GM10266 (cell line): ENCODE measurements at regions not wholly inside any gene's neighbourhood (a gene's known extent, or its start where the extent isn't known, plus 50 kb on each side); places are given as distances from the start of the nearest gene placed in this dataset.
"Not testable (repeated sequence)": the region's sequence is repeated elsewhere in the genome, so short reads cannot be mapped to it uniquely, and the experiment has no call there.

Experiments used
- DNase-seq: peaks from one replicate; pipeline ENCODE4 v3.0.0; 2012; ENCODE audit errors: extremely low spot score
- TF ChIP-seq, protein P1 (sequence below): IDR thresholded peaks from 2 replicates; pipeline ENCODE4 v1.5.1; 2012; ENCODE audit warnings: mild to moderate bottlenecking, low read depth; ENCODE audit not compliant: control insufficient read depth, insufficient read depth; ENCODE audit errors: missing control alignments

- TF ChIP-seq, protein P1, sequence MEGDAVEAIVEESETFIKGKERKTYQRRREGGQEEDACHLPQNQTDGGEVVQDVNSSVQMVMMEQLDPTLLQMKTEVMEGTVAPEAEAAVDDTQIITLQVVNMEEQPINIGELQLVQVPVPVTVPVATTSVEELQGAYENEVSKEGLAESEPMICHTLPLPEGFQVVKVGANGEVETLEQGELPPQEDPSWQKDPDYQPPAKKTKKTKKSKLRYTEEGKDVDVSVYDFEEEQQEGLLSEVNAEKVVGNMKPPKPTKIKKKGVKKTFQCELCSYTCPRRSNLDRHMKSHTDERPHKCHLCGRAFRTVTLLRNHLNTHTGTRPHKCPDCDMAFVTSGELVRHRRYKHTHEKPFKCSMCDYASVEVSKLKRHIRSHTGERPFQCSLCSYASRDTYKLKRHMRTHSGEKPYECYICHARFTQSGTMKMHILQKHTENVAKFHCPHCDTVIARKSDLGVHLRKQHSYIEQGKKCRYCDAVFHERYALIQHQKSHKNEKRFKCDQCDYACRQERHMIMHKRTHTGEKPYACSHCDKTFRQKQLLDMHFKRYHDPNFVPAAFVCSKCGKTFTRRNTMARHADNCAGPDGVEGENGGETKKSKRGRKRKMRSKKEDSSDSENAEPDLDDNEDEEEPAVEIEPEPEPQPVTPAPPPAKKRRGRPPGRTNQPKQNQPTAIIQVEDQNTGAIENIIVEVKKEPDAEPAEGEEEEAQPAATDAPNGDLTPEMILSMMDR = no peak
- no peak for DNase-seq
These were observed 134.4 kb upstream of the TOP1 start for GRCh38 chr20:40894237-40894630.

DNA sequence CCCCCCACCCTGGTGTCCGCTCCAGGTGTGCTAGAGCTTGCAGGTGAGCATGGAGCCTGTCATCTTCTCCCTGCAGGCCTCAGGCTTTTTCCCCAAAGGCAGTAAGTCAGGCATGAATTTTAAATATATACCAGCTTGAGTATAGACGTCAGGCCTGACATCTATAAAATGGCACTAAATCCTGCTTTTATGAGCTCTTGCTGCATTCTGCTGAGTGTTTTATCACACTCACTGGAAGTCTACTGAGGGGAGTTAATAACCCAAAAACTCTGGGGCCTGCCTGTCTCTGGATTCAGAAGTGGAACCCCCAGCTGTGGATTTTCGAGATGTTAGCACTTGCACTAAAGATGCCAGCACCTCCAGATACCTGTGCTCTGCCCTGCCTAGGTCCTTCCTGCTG is 133.4 kb upstream of the TOP1 start:
- TF ChIP-seq, protein P1 = no peak
- no peak for DNase-seq

DNA sequence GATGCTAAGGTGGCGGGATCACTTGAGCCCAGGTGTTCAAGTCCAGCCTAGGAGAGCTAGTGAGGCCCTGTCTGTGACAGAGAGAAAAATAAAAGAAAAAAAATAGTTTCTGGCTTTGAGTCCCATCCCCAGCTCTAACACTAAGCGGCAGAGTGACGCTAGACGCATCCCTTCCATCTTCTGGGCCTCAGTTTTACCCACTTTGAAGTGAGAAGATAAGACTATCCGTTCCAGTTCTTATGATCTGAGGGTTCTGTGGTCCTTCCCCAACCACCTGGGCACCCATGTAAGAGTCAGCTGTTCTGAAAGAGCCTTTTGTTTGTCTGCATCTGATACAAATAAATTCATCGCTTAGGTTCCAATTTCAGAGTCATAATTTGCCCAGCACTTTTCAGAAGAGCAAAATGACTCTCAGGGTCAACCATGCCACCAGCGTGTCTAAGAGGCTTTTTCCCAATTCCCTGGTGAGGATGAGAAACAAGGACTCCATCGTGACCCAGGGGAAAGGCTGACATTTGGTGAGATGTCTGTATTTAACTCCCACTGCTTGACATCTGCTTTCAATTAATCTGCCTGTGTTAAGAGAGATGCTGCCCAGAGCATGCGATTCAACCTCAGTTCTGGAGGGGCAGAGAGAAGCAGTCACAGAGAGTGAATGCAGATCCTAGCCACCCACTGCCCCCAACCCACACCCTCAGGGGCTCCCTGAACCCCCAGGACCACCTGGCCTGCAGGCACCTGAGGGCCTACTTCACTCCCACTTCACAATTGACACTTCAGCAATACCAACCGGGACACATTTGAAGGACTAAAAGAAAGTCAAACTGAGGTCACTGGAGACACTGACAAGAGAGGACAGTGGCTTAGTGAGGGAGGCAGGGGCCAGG is 131.6 kb upstream of the TOP1 start:
- TF ChIP-seq, protein P1 = no peak
- DNase-seq = no peak

DNA sequence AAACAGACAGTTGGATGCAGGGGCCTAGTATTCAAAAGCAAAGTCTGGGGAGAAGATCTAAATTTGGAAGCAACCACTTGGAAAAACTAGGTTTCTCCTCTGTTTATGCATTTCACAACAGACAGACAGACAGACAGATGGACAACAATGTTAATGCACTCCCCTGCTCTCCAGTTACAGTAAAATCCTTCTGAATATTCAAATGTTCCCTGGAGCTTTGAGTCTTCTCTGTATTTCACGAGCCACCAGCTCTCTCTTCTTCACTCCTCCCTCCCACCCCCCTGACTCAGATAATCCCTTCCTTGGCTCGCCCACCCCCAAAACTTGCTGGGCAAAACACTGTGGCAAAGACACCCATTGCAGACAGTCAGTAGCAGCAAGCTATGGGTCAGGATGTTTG is 129.3 kb upstream of the TOP1 start:
- TF ChIP-seq, protein P1 = no peak
- DNase-seq = no peak

DNA sequence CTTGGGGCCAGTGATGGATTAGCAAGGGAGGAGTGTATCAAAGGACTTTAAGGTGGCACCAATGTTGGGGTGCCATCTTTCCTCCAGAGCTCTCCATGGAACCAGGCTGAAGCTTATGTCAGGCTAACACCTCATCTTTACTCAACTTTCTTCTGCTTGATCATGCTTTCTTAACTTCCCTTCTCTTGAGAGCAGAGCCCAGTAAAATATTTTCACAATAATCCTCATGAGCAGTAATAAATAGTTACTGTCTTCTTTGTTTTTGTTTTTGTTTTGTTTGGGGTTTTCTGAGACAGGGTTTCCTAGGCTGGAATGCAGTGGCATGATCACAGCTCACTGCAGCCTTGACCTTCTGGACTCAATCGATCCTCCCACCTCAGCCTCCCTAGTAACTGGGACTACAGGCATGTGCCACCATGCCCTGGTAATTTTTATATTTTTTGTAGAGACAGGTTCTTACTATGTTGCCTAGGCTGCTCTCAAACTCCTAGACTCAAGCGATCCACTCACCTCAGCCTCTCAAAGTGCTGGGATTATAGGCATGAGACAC is 127.9 kb upstream of the TOP1 start:
- no peak for DNase-seq
- TF ChIP-seq, protein P1 = no peak

GRCh38 chr20:40902661-40903060 is 126.0 kb upstream of the TOP1 start:
- no peak for DNase-seq
- TF ChIP-seq, protein P1 = no peak

DNA sequence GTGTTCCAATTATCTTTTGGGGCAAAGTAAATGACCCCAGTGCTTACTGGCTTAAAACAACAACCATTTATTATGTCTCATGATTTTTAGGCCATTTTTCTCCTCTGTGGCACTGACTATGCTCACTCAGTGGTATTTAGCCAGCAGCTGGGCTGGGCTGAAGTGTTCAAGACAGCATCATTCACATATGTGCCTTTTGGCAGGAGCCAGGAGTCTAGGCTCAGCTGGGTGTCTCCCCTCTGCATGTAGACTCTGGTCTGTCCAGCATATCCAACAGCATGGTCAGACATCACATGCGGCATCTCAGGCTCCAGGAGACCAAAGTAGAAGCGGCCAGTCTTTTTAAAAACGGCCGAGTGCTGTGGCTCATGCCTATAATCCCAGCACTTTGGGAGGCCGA is 120.3 kb upstream of the TOP1 start:
- no peak for DNase-seq
- TF ChIP-seq, protein P1 = no peak

- DNase-seq = not testable (repeated sequence)
These were observed 119.1 kb upstream of the TOP1 start for GRCh38 chr20:40909489-40909888.

DNA sequence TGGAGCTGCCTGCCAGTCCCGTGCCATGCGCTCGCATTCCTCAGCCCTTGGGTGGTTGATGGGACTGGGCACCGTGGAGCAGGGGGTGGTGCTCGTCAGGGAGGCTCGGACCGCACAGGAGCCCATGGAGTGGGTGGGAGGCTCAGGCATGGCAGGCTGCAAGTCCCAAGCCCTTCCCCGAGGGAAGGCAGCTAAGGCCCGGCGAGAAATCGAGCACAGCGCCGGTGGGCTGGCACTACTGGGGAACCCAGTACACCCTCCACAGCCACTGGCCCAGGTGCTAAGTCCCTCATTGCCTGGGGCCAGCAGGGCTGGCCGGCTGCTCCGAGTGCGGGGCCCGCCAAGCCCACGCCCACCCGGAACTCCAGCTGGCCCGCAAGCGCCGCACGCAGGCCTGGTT is 118.2 kb upstream of the TOP1 start:
- not testable (repeated sequence) for DNase-seq

DNA sequence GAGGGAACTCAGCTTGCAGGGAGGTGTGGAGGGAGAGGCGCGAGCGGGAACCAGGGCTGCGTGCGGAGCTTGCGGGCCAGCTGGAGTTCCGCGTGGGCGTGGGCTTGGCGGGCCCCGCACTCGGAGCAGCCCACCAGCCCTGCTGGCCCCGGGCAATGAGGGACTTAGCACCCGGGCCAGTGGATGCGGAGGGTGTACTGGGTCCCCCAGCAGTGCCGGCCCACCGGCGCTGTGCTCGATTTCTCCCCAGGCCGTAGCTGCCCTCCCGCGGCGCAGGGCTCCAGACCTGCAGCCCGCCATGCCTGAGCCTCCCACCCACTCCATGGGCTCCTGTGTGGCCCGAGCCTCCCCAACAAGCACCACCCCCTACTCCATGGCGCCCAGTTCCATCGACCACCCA is 117.5 kb upstream of the TOP1 start:
- DNase-seq = not testable (repeated sequence)
